ENCODE measurements at regions not wholly inside any gene's neighbourhood (a gene's known extent, or its start where the extent isn't known, plus 50 kb on each side); places are given as distances from the start of the nearest gene placed in this dataset.

GRCh38 chrX:113929004-113929403 lies 654.9 kb upstream of the HTR2C start:
- TF ChIP-seq CTCF (IDR thresholded peaks at IDR 0.05 in 8 of 11, conservative IDR thresholded peaks at IDR 0.05 in 3 of 11) (peak in 7 of 11 experiments; percentile 20 to 38 (median 27)), POLR2A (IDR thresholded peaks at IDR 0.05) (no peak), POLR2AphosphoS5 (IDR thresholded peaks at IDR 0.05) (no peak)
